GM06990 (cell line): ENCODE measurements at regions not wholly inside any gene's neighbourhood (a gene's known extent, or its start where the extent isn't known, plus 50 kb on each side); places are given as distances from the start of the nearest gene placed in this dataset.

ENCODE experiments used
- DNase-seq: peaks from one replicate; pipeline ENCODE4 v3.0.0-alpha.2; 2011; ENCODE audit not compliant: insufficient read length; ENCODE audit errors: extremely low read depth
- H3K27me3 ChIP-seq: replicated peaks from 2 replicates; pipeline ENCODE4 v1.6.0; 2011; ENCODE audit warnings: low read length; ENCODE audit not compliant: control insufficient read depth, insufficient read depth
- H3K36me3 ChIP-seq: 2 replicates; pipeline ENCODE4 v1.5.1; 2011; ENCODE audit warnings: low read length; ENCODE audit not compliant: control insufficient read depth, insufficient read depth
- H3K4me3 ChIP-seq: replicated peaks from 2 replicates; pipeline ENCODE4 v1.5.1; 2011; ENCODE audit warnings: low read depth, mild to moderate bottlenecking, control low read depth, low read length
- TF ChIP-seq, protein P1 (sequence below): IDR thresholded peaks from 2 replicates; pipeline ENCODE4 v1.5.1; 2011; ENCODE audit warnings: low read length, control low read depth, mild to moderate bottlenecking, inconsistent platforms; ENCODE audit not compliant: insufficient read depth, poor library complexity, severe bottlenecking

DNA sequence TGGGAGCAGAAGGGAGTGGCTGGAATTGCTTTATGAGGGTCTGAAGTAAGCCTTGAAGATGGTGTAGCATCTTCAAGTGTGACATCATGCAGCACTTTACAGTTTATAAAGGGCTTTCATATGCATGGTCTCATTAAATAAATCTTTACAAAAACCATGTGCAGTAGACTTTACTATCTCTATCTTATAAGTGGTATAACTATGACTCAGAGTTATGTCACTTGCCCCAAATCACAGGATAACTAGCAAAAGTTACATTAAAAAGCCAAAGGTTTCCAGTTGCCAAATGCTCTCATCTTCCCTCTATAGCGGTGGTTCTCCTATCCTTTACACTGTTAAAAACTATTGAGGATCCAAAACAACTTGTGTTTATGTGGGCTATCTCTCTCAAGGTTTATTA is 687.7 kb upstream of the MARCKS start:
- no peak for DNase-seq
- Histone ChIP-seq H3K27me3 (no peaks in the 10 kb centered on the region), H3K4me3 (no peak overlapping the region), H3K36me3 (no peaks in the 10 kb centered on the region)
- TF ChIP-seq, protein P1, sequence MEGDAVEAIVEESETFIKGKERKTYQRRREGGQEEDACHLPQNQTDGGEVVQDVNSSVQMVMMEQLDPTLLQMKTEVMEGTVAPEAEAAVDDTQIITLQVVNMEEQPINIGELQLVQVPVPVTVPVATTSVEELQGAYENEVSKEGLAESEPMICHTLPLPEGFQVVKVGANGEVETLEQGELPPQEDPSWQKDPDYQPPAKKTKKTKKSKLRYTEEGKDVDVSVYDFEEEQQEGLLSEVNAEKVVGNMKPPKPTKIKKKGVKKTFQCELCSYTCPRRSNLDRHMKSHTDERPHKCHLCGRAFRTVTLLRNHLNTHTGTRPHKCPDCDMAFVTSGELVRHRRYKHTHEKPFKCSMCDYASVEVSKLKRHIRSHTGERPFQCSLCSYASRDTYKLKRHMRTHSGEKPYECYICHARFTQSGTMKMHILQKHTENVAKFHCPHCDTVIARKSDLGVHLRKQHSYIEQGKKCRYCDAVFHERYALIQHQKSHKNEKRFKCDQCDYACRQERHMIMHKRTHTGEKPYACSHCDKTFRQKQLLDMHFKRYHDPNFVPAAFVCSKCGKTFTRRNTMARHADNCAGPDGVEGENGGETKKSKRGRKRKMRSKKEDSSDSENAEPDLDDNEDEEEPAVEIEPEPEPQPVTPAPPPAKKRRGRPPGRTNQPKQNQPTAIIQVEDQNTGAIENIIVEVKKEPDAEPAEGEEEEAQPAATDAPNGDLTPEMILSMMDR: no peak

DNA sequence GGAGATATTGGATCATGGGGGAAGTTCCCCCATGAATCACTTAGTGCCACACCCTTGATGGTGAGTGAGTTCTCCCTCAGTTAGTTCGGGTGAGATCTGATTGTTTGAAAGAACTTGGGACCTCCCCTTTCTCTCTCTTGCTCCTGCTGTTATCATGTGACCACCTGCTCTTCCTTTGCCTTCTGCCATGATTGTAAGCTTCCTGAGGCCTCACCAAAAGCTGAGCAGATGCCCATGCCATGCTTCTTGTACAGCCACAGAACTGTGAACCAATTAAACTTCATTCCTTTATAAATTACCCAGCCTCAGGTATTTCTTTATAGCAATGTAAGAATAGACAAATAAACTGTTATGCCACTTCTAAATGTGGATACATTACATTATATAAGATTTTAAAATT is 686.7 kb upstream of the MARCKS start:
- DNase-seq: no peak
- Histone ChIP-seq H3K36me3 (no peaks in the 10 kb centered on the region), H3K27me3 (no peaks in the 10 kb centered on the region), H3K4me3 (no peak overlapping the region)
- TF ChIP-seq, protein P1: no peak

DNA sequence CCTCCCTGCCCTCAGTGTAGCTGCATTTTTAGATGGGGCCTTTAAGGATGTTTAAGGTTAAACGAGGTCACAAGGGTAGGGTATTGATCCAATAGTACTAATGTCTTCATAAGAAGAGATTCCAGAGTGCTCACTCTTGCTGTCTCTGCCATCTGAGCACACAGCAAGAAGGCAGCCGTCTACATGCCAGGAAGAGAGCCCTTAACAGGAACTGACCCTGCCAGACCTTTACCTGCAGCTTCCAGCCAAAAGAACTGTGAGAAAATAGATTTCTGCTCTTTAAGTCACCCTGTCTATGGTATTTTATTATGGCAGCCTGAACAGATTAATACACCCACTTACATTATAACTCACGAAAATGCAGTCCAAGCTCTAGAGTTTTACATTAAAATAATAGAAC is 685.3 kb upstream of the MARCKS start:
- no peaks in the 10 kb centered on the region for H3K27me3 ChIP-seq
- TF ChIP-seq, protein P1: no peak
- no peak overlapping the region for H3K4me3 ChIP-seq
- no peaks in the 10 kb centered on the region for H3K36me3 ChIP-seq
- no peak for DNase-seq

DNA sequence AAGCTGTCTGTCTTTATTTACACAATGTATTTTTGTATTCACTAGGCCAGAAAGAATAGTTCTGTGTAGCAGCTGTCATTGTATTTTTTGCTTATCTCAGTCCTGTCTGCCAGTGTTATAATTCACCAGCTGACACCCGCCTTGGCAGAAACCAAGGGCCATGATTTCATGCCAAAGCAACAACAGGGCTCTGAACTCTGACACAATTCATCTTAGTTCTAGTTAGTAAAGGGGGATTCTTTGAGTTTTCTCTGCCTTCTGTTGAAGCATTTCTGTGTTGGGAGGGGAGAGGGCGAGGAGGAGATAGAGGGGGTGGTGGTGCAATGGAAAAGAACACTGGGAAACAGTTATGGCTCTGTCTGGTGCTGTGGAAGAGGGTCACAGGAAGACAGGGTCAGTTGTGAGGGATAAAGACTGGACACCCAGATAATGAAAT is 684.6 kb upstream of the MARCKS start:
- no peak for DNase-seq

DNA sequence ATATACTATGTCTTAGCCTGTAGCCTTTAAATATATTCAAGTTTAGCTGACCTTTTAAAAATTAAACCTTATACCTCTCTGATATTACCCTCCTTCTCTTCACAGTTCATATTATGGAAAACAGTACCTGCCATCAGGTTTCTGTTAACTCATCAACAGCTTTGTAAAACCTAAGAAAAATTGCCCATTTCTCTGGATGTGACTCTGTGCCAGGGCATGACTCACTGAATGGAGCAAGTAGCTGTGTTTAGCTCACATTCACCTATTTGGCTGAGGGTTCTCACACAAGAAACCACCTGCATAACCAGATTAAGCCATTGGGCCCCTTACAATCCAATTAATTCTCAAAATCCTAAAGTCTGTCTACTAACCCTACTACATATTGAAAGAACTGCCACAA is 678.8 kb upstream of the MARCKS start:
- TF ChIP-seq, protein P1: no peak
- no peak for DNase-seq

More for the DNA sequence above, 684.6 kb upstream of the MARCKS start:
- TF ChIP-seq, protein P1: no peak
- no peak overlapping the region for H3K4me3 ChIP-seq
- no peaks in the 10 kb centered on the region for H3K36me3 ChIP-seq
- H3K27me3 ChIP-seq: no peaks in the 10 kb centered on the region

DNA sequence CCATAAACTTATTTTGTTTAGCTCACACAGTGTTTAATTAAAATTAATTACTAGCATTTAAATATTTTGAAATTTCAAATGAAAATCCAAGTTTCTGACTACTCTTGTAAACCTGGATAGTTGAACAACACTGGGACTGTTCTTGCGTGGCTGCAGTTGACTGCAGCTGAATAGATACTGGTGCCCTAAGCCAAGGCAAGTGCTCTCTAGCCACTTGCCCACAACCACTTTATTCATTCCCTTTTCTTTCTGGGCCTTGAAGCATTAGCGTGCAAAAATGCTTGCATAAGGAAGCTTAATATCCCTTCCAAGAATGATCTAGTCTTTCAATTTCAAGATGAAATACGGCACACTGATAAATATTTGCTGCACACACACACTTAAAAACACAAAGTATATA is 676.0 kb upstream of the MARCKS start:
- DNase-seq: no peak
- no peak overlapping the region for H3K4me3 ChIP-seq
- no peaks in the 10 kb centered on the region for H3K36me3 ChIP-seq
- TF ChIP-seq, protein P1: no peak
- no peaks in the 10 kb centered on the region for H3K27me3 ChIP-seq

More for the DNA sequence above, 678.8 kb upstream of the MARCKS start:
- Histone ChIP-seq H3K36me3 (no peaks in the 10 kb centered on the region), H3K27me3 (no peaks in the 10 kb centered on the region), H3K4me3 (no peak overlapping the region)
